HEK293 (cell line): ENCODE measurements at regions not wholly inside any gene's neighbourhood (a gene's known extent, or its start where the extent isn't known, plus 50 kb on each side); places are given as distances from the start of the nearest gene placed in this dataset.
"Not testable (repeated sequence)": the region's sequence is repeated elsewhere in the genome, so short reads cannot be mapped to it uniquely, and the experiment has no call there.

Source experiments
- CTCF ChIA-PET: fragments of 350-600 bp; formaldehyde crosslinking; extraction: SDS; loops from one replicate; lab custom pipeline; 2021; ENCODE audit warnings: antibody characterized with exemption; lab: Yijun Ruan, JAX
- POLR2A ChIA-PET: fragments of 300-600 bp; formaldehyde crosslinking; extraction: SDS; loops from one replicate; lab custom pipeline; 2020; ENCODE audit warnings: antibody characterized with exemption, inconsistent platforms; lab: Yijun Ruan, JAX
- H3K27ac ChIP-seq: fragments of 200-500 bp; sonication (Bioruptor generic); 2 replicates; pipeline ENCODE4 v1.5.1; 2014; ENCODE audit warnings: low read depth, low read length, control low read depth, inconsistent platforms; ENCODE audit errors: extremely low read depth
- H3K36me3 ChIP-seq, 2 experiments: fragments of 200-500 bp in 1 of 2; sonication (Bioruptor generic) in 1 of 2; 1 replicate in 1 of 2; 2 replicates in 1 of 2; pipeline ENCODE4 v1.5.1; 2014 to 2017; ENCODE audit warnings: inconsistent platforms in 2 of 2, low read length in 2 of 2; ENCODE audit not compliant: control insufficient read depth in 2 of 2, insufficient read depth in 1 of 2
- H3K4me1 ChIP-seq: fragments of 200-500 bp; sonication (Bioruptor generic); 2 replicates; pipeline ENCODE4 v1.5.1; 2014; ENCODE audit warnings: mild to moderate bottlenecking, low read length, inconsistent platforms; ENCODE audit not compliant: control insufficient read depth, insufficient read depth
- H3K4me3 ChIP-seq: 2 replicates; pipeline ENCODE4 v1.5.1; 2011; ENCODE audit warnings: low read depth, mild to moderate bottlenecking, control low read depth, low read length, moderate library complexity
- H3K9me3 ChIP-seq: fragments of 200-500 bp; sonication (Bioruptor generic); 2 replicates; pipeline ENCODE4 v1.5.1; 2014; ENCODE audit warnings: low read depth, low read length, inconsistent platforms; ENCODE audit not compliant: control insufficient read depth, insufficient read depth
- ELK4 ChIP-seq: IDR thresholded peaks from 2 replicates; pipeline ENCODE4 v1.6.1; 2011; ENCODE audit warnings: mild to moderate bottlenecking, low read depth, low read length, borderline replicate concordance
- IKZF3 ChIP-seq: fragments of 450-650 bp; IDR thresholded peaks from 2 replicates; pipeline ENCODE4 v1.5.0; 2018; ENCODE audit warnings: missing biosample characterization, mild to moderate bottlenecking, missing genetic modification characterization, moderate library complexity
- PRDM10 ChIP-seq: fragments of 450-650 bp; formaldehyde crosslinking; IDR thresholded peaks from 2 replicates; pipeline ENCODE4 v1.5.1; 2016; ENCODE audit warnings: missing biosample characterization, missing genetic modification characterization
- PRDM2 ChIP-seq: fragments of 450-650 bp; formaldehyde crosslinking; IDR thresholded peaks from 2 replicates; pipeline ENCODE4 v1.5.1; 2016; ENCODE audit warnings: missing biosample characterization, missing genetic modification characterization, borderline replicate concordance
- SCRT1 ChIP-seq: fragments of 450-650 bp; formaldehyde crosslinking; IDR thresholded peaks from 2 replicates; pipeline ENCODE4 v1.5.1; 2016; ENCODE audit warnings: missing biosample characterization, missing genetic modification characterization, borderline replicate concordance
- SCRT2 ChIP-seq: fragments of 450-650 bp; formaldehyde crosslinking; IDR thresholded peaks from 2 replicates; pipeline ENCODE4 v1.5.1; 2016; ENCODE audit warnings: missing biosample characterization, missing genetic modification characterization
- SP2 ChIP-seq: fragments of 450-650 bp; formaldehyde crosslinking; IDR thresholded peaks from 2 replicates; pipeline ENCODE4 v1.5.1; 2016; ENCODE audit warnings: missing biosample characterization, missing genetic modification characterization
- ZNF10 ChIP-seq: fragments of 450-650 bp; formaldehyde crosslinking; IDR thresholded peaks from 2 replicates; pipeline ENCODE4 v1.5.1; 2017; ENCODE audit warnings: missing biosample characterization, missing genetic modification characterization
- ZNF280D ChIP-seq: fragments of 450-650 bp; formaldehyde crosslinking; IDR thresholded peaks from 2 replicates; pipeline ENCODE4 v1.5.1; 2016; ENCODE audit warnings: missing biosample characterization, missing genetic modification characterization
- ZNF324 ChIP-seq: fragments of 450-650 bp; formaldehyde crosslinking; IDR thresholded peaks from 2 replicates; pipeline ENCODE4 v1.5.1; 2016; ENCODE audit warnings: missing biosample characterization, missing genetic modification characterization
- ZNF610 ChIP-seq: fragments of 450-650 bp; formaldehyde crosslinking; IDR thresholded peaks from 2 replicates; pipeline ENCODE4 v1.5.1; 2016; ENCODE audit warnings: missing biosample characterization, missing genetic modification characterization, borderline replicate concordance
- ZNF677 ChIP-seq: fragments of 450-650 bp; IDR thresholded peaks from 2 replicates; pipeline ENCODE4 v1.5.0; 2018; ENCODE audit warnings: missing biosample characterization, mild to moderate bottlenecking, missing genetic modification characterization, moderate library complexity

- TF ChIP-seq ELK4 (no peak), ZNF10 (tag by site-specific recombination) (no peak), SP2 (tag by site-specific recombination) (no peak)
- Histone ChIP-seq H3K27ac (no peak overlapping the region), H3K9me3 (no peaks in the 10 kb centered on the region), H3K36me3 (no peaks in the 10 kb centered on the region), H3K4me1 (no peaks in the 10 kb centered on the region), H3K4me3 (no peak overlapping the region)
- ChIA-PET CTCF (no interaction called here), POLR2A (no interaction called here)
These were observed 182.0 kb upstream of the SESN3 start for GRCh38 chr11:95413021-95413420.

GRCh38 chr11:95412074-95412473 is 181.1 kb upstream of the SESN3 start:
- Histone ChIP-seq H3K36me3 (no peaks in the 10 kb centered on the region), H3K27ac (no peak overlapping the region), H3K9me3 (no peaks in the 10 kb centered on the region), H3K4me3 (no peak overlapping the region), H3K4me1 (no peaks in the 10 kb centered on the region)
- CTCF ChIA-PET = interaction anchor here (0.7 kb wide), 1 partner anchor 22 kb away, joined by 3 read pairs; no protein-coding TSS in a partner anchor
- TF ChIP-seq SCRT2 (tag by site-specific recombination) (peak; percentile 86), SCRT1 (0 out of 2 replicates have a peak, but pooled peaks have one; percentile 23), ZNF324 (tag by site-specific recombination) (no peak)
- POLR2A ChIA-PET = no interaction called here

- H3K36me3 ChIP-seq, CTCF ChIA-PET, H3K9me3 ChIP-seq, H3K4me1 ChIP-seq, H3K27ac ChIP-seq, H3K4me3 ChIP-seq, POLR2A ChIA-PET: not testable (repeated sequence)
- peak; percentile 56; the same call in 1 of the 2 replicates for TF ChIP-seq PRDM10 (tag by site-specific recombination)
These were observed 179.7 kb upstream of the SESN3 start for GRCh38 chr11:95410707-95411106.

- Histone ChIP-seq H3K27ac (no peak overlapping the region), H3K4me3 (no peak overlapping the region), H3K9me3 (no peaks in the 10 kb centered on the region), H3K36me3 (no peaks in the 10 kb centered on the region), H3K4me1 (no peaks in the 10 kb centered on the region)
- ChIA-PET CTCF (no interaction called here), POLR2A (no interaction called here)
- no peak for TF ChIP-seq IKZF3
- TF ChIP-seq PRDM2 (tag by site-specific recombination) = no peak
- no peak for TF ChIP-seq ZNF677 (tag by site-specific recombination)
- TF ChIP-seq ZNF280D (tag by site-specific recombination) = no peak
- TF ChIP-seq ZNF610 = no peak
These were observed 175.3 kb upstream of the SESN3 start for GRCh38 chr11:95406271-95406670.
